K562 (cell line): ENCODE measurements at regions not wholly inside any gene's neighbourhood (a gene's known extent, or its start where the extent isn't known, plus 50 kb on each side); places are given as distances from the start of the nearest gene placed in this dataset.

ENCODE experiments used
- BDP1 ChIP-seq: IDR thresholded peaks from 3 replicates; pipeline ENCODE4 v1.6.1; 2011; ENCODE audit not compliant: insufficient read length, insufficient read depth
- ILK ChIP-seq: fragments of 450-650 bp; IDR thresholded peaks from 2 replicates; pipeline ENCODE4 v1.6.1; 2016; ENCODE audit warnings: missing genetic modification characterization, low read depth, mild to moderate bottlenecking, missing compliant biosample characterization, moderate library complexity, borderline replicate concordance
- JUNB ChIP-seq: fragments of 450-650 bp; formaldehyde crosslinking; conservative IDR thresholded peaks from 2 replicates; pipeline ENCODE4 v1.4.0; 2020; ENCODE audit warnings: mild to moderate bottlenecking
- KDM4B ChIP-seq, 2 experiments: fragments of 450-650 bp in 1 of 2; sonication (generic) in 1 of 2; IDR thresholded peaks; 2 replicates each; pipeline ENCODE4 v1.6.1; 2016 to 2017; ENCODE audit warnings: borderline replicate concordance in 2 of 2, antibody characterized with exemption in 1 of 2, low read depth in 1 of 2, mild to moderate bottlenecking in 1 of 2
- MAX ChIP-seq: sonication (generic); formaldehyde crosslinking; IDR thresholded peaks from 2 replicates; pipeline ENCODE4 v1.9.0; 2022; ENCODE audit warnings: mild to moderate bottlenecking, missing genetic modification reagents
- MCM7 ChIP-seq, 2 experiments: fragments of 450-650 bp; IDR thresholded peaks; 2 replicates each; pipeline ENCODE4 v1.6.1; 2016 to 2018
- NR0B1 ChIP-seq: fragments of 450-650 bp; IDR thresholded peaks from one replicate; pipeline ENCODE4 v1.6.1; 2018; ENCODE audit warnings: mild to moderate bottlenecking, moderate library complexity; ENCODE audit not compliant: partially characterized antibody
- SIN3A ChIP-seq, 2 experiments: fragments of 150-350 bp in 1 of 2; IDR thresholded peaks; 2 replicates each; pipeline ENCODE4 v1.6.1; 2011 to 2016; ENCODE audit warnings: borderline replicate concordance in 2 of 2, low read depth in 2 of 2, low read length in 2 of 2, mild to moderate bottlenecking in 2 of 2, moderate library complexity in 2 of 2; ENCODE audit not compliant: control insufficient read depth in 1 of 2
- SIRT6 ChIP-seq: IDR thresholded peaks from one replicate; pipeline ENCODE4 v1.6.1; 2012; ENCODE audit warnings: low read depth, mild to moderate bottlenecking, control low read depth, inconsistent platforms, low read length, moderate library complexity
- SIX5 ChIP-seq, 2 experiments: IDR thresholded peaks; 2 replicates each; pipeline ENCODE4 v1.6.1; 2011; ENCODE audit warnings: low read length in 2 of 2, borderline replicate concordance in 1 of 2, low read depth in 1 of 2, mild to moderate bottlenecking in 1 of 2, moderate library complexity in 1 of 2; ENCODE audit not compliant: insufficient read depth in 1 of 2
- THAP7 ChIP-seq: fragments of 250-450 bp; sonication (Bioruptor Pico); IDR thresholded peaks from 2 replicates; pipeline ENCODE4 v1.5.0; 2021
- ZBTB49 ChIP-seq: sonication (generic); formaldehyde crosslinking; IDR thresholded peaks from 2 replicates; pipeline ENCODE4 v1.8.0; 2022; ENCODE audit warnings: missing genetic modification reagents, mild to moderate bottlenecking, borderline replicate concordance

GRCh38 chr12:9464408-9464807, 143.3 kb downstream of the KLRB1 start (continued):
- no peak for TF ChIP-seq SIN3A (IDR thresholded peaks at IDR 0.05; ENCODE audit: borderline replicate concordance in 2 of 2, control insufficient read depth in 1 of 2, low read depth in 2 of 2, low read length in 2 of 2)
- TF ChIP-seq ILK (tag) = no peak
- TF ChIP-seq MCM7 (IDR thresholded peaks at IDR 0.05) = no peak
- TF ChIP-seq SIRT6 = no peak
- TF ChIP-seq SIX5 (IDR thresholded peaks at IDR 0.05; ENCODE audit: borderline replicate concordance in 1 of 2, insufficient read depth in 1 of 2, low read depth in 1 of 2, low read length in 2 of 2) = no peak
- no peak for TF ChIP-seq JUNB (CRISPR knock-in tag)
- TF ChIP-seq NR0B1 = no peak
- TF ChIP-seq KDM4B (IDR thresholded peaks at IDR 0.05; ENCODE audit: borderline replicate concordance in 2 of 2, low read depth in 1 of 2) = no peak
- no peak for TF ChIP-seq ZBTB49 (CRISPR knock-in tag)
- no peak for TF ChIP-seq BDP1
- TF ChIP-seq MAX (CRISPR knock-in tag) = no peak
- no peak for TF ChIP-seq THAP7 (CRISPR knock-in tag)
